ENCODE measurements at regions not wholly inside any gene's neighbourhood (a gene's known extent, or its start where the extent isn't known, plus 50 kb on each side); places are given as distances from the start of the nearest gene placed in this dataset.

DNA sequence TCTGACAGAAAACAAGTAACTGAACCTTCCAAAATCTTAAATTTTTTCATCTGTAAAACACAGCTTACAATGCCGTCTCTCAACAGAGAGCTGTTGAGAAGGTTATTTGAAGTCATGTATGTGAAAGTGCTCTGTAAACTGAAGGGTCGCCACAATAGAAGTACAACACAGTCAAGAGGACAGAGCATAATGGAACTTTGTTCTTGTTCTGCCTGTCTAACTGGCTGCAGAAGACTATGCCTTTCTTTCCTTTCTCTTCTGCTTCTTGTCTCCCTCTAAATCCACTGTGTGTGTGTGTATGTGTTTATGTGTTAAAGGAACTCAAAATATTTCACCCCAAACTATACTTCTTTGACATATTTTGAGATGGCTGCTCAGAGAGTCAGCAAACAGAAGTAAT, 365.8 kb upstream of the RND3 start:
- TF ChIP-seq, protein P1, sequence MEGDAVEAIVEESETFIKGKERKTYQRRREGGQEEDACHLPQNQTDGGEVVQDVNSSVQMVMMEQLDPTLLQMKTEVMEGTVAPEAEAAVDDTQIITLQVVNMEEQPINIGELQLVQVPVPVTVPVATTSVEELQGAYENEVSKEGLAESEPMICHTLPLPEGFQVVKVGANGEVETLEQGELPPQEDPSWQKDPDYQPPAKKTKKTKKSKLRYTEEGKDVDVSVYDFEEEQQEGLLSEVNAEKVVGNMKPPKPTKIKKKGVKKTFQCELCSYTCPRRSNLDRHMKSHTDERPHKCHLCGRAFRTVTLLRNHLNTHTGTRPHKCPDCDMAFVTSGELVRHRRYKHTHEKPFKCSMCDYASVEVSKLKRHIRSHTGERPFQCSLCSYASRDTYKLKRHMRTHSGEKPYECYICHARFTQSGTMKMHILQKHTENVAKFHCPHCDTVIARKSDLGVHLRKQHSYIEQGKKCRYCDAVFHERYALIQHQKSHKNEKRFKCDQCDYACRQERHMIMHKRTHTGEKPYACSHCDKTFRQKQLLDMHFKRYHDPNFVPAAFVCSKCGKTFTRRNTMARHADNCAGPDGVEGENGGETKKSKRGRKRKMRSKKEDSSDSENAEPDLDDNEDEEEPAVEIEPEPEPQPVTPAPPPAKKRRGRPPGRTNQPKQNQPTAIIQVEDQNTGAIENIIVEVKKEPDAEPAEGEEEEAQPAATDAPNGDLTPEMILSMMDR (IDR thresholded peaks at IDR 0.05), result no peak
- no peak for TF ChIP-seq POLR2A (IDR thresholded peaks at IDR 0.05)
